Middle frontal gyrus (tissue), 1 donor: ENCODE measurements at regions not wholly inside any gene's neighbourhood (a gene's known extent, or its start where the extent isn't known, plus 50 kb on each side); places are given as distances from the start of the nearest gene placed in this dataset.
"Not testable (repeated sequence)": the region's sequence is repeated elsewhere in the genome, so short reads cannot be mapped to it uniquely, and the experiment has no call there.

Experiments used
- DNase-seq: peaks from one replicate; pipeline ENCODE4 v3.0.0-alpha.2; 2015; ENCODE audit warnings: low spot score; ENCODE audit errors: extremely low spot score

DNA sequence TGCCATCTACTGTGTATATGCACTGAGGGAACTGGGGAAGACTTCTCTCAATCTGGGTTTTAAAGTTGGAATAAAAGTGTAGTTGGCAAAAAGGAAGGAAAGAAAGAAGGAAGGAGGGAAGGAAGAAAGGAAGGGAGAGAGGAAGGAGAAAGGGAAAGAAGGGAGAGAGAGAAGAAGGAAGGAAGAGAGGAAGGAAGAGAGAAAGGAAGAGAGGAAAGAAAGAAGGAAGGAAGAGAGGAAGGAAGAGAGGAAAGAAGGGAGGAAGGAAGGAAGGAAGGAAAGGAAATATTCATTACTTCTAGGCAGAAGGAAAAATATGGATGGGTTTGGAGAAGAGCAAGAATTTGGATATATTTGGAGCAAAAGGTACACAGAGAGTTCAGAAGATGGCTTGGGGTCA, 343.6 kb upstream of the AUTS2 start:
- DNase-seq, result no peak

DNA sequence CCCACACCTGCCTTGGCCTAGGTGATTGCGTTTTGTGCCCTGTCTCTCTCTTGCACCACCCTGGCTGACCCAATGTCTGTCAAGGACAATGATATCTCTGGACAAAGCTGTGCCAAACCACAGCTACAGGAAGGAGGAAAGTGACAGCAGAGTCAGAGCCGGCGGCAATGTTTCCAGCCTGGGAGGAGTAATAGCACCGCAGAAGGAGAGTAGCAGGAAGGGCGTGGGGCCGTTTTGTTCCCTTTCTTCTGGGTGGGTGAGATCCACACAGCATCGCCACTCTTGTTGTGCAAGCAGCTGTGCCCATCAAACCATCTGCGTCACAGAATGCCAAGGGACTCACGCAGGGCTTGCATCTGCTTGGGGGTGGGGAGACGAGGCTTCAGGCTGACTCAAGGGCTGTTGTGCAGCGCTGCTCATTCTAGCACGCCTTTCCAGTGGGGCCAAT, 341.6 kb upstream of the AUTS2 start:
- no peak for DNase-seq

DNA sequence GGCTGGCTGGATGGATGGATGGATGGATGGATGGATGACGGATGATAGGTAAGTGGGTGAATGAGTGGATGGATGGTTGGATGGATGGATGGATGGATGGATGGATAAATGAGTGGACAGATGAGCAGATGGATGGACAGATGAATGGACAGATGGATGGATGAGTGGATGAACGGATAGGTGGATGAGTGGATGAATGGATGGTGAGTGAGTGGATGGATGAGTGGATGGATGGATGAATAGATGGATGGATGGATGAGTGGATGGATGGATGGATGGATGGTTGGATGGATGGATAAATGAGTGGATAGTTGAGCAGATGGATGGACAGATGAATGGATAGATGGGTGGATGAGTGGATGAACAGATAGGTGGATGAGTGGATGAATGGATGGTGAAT, 340.7 kb upstream of the AUTS2 start:
- DNase-seq, result no peak

DNA sequence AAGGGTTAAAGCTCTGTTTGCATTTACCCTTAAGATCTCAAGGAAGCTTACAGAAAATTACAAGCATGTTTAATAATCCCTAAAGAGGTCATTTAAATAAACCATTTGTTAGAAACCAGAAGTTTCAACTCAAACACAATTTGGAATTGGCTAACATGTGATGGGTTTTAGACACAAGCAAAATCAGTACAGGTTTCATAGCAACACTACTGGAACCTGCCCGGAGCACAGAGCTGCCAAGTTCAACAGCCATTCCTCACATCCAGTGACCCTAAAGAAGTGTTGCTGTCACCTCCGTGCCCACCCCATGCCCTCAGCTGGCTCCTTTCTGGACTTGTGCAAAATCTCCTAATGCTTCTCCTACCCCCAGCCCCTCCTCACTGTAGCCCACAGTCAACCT, 338.8 kb upstream of the AUTS2 start:
- no peak for DNase-seq

DNA sequence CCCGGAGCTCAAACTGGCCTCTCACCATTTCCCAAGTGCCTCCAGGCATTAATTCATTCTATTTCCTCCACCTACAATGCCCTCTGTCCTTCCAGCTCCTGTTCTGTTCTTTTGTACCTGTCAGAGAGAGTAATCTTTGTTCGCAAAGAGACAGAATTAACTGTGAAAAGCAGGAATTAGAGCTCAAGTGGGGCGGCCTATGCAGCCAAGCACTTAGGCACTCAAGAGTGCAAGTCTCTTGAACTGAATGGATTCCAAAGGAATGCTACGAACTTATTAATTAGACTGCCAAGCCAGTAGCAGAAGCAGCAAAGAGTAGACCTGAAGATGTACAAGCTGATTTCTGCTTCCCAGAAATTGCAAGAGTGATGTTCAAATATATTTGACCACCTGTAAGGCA, 338.3 kb upstream of the AUTS2 start:
- DNase-seq, result no peak

DNA sequence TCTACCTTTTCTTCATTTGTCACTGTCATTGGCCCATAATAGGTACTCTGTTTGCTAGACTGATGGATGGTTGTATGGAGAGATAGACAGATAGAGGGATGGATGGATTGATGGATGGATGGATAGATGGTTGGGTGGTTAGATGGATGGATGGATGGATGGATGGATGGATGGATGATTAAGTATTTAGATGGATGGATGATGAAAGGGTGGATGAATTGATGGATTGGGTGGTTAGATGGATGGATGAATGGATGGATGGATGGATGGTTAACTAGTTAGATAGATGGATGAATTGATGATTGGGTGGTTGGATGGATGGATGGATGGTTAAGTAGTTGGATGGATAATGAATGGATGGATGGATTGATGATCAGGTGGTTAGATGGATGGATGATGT, 334.7 kb upstream of the AUTS2 start:
- no peak for DNase-seq

DNA sequence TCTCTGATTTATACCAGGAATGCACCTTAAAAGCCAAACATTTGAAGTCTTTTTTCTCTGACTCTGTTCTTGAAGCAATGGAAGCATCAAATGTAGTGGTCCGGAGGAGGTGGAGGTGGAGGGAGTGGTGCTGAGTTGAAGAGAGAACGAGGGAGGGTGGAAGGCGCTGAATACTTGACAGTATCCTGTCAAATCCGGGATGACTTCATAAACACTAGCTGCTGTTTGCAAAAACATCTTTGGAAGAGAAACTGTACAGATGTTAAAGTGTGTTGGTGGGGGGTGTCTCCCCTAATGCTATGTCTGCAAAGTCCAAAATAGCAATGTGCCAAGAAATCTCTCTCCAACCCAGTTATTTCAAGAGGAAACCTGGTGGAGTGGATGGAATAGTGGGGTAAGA, 328.5 kb upstream of the AUTS2 start:
- no peak for DNase-seq

DNA sequence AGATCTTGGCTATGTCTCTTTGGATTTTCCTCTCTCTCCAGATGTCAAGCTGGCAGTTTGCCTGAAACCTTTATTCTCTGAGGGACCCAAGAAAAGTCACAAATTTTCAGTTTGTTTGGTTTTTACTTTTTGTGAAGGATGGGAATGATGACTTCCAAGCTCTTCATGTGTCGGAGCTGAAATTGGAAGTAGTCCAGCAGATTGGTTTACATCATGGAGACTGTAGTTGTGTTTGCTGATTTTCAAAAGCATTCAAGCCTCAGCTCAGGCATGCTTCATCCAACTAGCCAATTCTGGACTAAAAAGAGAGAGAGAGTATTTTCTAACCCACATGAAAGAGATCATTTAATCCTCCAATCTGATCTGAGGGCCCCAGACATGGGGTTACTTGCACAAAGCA, 326.2 kb upstream of the AUTS2 start:
- no peak for DNase-seq

DNA sequence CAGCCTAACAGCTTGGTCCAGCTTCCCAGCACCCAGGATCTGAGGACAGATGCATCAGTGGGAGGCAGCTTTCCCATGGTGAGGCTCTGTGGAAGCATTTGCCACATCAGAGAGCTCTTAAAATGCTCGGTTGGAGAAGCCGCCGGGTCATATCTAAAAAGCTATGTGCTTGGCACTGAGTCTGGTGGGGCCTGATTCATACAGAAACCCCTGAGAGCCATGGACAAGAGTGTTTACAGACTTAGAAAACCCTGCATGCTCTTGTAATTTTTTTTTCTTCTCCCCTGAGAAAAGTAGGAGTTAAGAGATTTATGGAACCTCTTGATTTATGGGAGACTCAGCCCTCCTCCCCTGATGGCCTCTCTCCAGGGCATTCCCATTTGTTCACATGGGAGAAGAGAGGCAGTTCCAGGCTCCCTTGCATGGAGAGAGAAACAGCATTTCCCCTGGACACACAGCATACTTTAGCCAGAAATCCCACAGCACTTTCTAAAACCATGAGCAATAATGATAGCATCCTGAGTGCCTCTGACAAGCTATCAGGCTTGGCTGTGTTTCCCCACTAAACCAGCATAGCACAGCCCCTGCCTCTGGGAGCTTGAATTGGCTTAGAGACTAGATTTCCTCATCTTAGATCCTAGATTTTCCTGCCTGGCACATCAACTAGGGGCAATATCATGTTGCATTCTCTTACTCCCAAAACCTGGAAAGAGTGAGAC, 322.1 kb upstream of the AUTS2 start:
- no peak for DNase-seq

DNA sequence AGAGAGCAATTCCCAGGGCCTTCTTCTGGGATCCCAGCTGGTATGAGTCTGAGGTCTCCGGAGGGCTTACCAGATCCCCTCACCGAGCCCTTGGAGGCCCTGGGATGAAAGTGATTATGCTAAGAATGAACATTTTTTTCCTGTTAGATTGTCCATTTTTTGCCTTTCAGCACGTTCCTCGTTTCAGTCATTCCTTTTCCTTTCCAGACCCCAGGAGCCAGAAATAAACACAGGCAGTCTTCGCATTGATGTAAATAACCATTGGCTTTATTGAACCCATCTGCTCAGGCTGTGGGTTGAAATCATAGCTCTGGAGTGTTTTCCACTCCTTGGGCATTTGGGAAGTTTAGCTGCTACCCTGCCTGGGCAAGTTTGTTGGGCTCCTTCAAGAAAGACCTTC, 320.9 kb upstream of the AUTS2 start:
- DNase-seq, result no peak

DNA sequence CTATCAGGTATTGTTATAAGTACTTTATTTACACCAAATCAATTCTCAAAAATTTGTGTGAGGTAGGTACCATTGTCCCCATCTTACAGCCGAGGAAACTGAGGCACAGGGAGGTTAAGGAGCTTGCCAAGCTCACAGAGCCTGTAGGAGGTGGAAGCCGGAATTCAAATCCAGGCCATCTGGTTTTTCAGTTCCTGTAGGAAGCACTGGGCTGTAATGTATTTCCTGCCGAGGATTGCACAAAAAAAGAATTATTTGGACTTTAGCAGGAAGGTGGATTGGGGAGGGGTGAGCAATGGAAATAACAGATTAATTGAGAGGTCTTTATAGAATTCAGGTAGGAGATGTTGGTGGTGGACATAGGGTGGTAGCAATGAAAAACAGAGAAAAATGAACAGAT, 315.3 kb upstream of the AUTS2 start:
- no peak for DNase-seq

DNA sequence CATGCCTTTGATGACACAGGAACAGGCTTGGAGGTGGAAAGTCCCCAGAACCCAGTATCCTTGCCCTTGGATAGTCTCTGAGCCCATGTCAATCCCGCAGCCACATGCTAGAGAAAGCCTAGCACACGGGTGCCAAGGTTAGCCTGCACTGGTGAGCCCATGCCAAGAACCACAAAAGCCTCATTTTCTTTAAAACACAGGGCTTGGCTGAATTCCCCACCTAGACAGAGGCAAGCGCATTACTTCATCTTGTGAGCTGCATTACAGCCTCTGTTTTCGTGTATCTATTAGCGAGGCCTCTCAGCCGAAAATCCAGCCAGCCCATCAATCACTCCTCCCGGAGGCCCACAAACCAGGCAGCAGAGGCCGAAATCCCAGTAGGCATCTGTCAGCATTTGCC, 314.9 kb upstream of the AUTS2 start:
- no peak for DNase-seq

DNA sequence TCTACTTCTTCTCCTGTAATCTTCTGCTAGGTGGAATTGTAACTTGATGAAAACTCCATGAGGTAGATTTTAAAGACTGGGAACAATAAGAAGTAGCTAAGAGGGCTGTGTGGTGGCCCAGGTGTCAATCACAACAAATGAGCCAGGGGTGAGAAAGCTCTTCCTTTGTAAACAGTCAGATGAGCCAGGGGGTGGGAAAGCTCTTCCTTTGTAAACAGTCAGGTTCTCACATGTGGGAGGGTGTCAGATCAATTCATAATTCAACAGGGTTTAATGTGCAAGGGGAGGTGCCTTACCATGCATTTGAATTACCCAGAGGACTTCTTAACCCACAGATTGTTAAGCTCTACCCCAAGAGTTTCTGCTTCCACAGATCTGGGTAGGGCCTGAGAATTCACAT, 312.4 kb upstream of the AUTS2 start:
- DNase-seq, result no peak

DNA sequence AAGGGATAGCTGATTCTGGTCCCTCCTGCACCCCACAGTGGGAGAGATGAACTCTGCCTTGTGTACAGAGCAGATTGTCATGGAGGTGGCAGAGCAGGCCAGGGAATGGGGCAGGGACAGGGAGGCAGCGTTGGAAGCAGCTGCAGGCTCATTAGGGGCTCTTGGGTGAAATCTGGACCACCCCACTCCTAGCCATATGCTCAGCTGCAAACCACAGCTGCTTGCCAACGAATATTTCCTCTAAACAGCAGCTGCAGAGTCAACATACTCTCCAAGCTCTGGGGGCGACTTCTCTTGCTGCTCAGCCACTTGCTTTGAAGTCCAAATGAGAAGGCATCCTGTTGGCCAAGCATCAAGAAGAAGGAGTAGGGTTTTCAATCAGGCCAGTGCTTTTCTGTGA, 302.3 kb upstream of the AUTS2 start:
- no peak for DNase-seq

DNA sequence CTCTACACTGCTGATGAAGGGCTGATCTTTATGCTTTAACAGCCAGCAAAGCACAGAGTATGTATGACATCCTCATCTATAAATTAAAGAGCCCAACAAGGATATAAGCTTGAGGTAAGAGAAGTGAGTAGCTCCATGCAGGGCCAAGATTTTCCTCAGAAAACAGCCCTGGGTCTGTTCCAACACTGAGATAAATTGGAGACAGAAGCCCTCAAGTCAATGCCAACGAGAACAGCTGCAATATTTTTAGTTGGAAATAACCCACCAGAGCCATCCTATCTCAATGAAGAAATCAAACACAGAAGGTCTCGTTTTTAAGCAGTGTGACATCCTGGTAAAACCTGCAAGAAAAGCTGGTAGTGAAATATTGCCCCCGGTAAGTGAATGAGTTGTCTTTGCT, 297.0 kb upstream of the AUTS2 start:
- DNase-seq, result no peak

DNA sequence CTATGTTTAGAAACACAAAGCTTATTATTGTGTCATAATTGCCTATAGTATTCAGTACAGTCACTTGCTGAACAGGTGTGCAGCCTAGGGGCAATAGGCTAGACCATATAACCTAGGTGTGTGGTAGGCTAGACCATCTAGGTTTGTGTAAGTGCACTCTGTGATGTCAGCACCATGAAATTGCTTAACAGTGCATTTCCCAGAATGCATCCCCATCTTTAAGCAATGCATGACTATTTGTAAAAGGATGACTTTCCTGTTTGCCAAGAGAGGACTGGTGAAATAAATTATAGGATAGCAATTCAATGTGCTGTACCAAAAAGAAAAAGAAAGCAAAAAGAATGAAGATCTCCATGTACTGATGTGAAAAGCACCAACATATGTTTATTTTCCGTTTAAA, 288.7 kb upstream of the AUTS2 start:
- DNase-seq, result no peak

DNA sequence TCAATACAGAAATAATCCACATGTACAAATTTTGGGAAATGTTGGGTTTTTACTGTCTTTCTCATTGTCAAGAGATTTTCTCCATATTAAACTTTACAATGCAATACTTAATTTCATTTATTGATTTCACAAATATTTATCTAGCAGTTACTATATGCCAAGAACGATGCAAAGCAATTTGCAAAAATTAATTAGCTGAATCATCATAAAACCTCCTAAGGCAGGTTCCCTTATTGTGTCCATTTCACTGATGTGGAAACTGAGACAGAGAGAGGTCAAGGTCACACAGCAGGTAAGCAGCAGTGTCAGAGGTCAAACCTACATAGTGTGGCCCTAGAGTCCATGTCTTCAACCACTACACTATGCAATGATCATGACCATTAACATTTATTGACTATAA, 286.8 kb upstream of the AUTS2 start:
- no peak for DNase-seq

DNA sequence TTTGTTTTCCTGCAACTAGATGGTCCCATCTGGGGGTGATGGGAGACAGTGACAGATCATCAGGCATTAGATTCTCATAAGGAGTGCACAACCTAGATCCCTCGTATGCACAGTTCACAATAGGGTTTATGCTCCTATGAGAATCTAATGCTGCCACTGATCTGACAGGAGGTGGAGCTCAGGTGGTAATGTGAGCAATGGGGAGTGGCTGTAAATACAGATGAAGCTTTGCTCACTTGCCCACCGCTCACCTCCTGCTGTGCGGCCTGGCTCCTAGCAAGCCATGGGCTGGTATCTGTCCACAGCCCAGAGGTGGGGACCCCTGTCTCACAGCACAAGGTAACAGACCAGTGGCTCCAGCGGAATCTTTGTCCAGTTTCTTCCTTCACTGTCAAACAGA, 284.4 kb upstream of the AUTS2 start:
- not testable (repeated sequence) for DNase-seq

DNA sequence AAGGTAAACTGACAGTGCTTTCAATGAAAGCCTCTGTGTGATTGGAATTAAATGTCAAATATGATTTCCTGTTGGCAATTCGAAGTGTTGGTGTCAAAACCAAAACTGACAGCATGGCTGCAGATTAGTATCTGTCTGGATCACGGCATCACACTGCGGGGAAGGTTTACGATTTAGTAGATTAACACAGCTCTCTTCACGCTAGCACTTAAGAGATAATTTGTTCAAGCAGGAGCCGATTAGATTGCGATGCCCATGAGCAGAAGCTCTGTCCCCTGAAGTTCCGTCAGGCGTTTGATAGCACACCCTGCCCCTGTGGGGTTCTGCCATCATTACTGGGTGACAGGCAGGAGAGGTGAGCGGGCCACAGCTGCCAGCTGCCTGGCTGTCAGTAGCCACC, 279.5 kb upstream of the AUTS2 start:
- no peak for DNase-seq

DNA sequence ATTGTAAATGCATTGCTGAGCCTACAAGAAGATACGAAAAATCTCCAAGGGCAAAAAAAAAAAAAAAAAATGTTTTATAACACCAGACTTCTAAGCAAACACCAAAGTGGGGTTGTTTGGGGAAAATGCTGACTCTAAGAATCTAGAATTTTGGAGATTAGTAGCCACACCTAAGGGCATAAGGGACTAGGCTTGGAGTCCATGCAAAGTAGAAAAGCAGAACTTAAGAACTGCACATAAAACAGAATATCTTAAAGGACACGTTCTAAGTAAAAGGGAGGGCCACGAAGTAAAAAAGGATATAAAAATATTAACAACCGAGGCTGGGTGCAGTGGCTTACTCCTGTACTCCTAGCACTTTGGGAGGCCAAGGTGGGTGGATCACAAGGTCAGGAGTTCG, 269.8 kb upstream of the AUTS2 start:
- DNase-seq, result no peak

DNA sequence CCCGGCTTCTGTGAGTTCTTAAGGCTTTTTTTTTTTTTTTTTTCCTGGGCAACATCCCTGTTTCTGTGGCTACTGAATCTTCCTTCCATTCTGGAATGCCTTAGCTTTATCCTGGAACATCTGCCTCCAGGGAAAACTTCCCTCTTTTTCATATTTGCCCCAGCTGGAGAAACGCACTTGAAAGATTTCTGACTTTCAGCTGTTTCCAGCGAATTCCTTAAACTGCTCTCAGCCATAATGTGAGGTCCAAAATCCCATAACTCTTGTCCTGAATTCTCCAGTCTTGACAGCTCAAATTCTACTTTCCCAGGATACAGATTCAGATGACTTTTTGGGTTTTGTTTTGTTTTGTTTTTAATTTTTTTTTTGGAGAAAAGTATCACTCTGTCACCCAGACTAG, 263.6 kb upstream of the AUTS2 start:
- DNase-seq, result no peak

DNA sequence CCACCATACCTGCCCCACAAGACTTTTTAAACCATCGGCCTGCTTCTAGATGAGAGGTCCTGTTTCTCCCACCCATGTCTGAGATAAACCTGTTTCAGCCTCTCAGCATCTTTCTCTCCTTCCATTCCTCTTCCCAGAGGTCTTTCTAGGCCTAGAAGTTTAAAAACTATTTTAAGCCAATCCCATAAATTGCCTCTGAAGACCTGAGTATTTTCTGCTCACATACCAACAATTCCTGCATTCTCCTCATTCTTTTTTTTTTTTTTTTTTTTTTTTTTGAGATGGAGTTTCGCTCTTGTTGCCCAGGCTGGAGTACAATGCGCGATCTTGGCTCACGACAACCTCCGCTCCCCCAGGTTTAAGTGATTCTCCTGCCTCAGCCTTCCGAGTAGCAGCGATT, 262.9 kb upstream of the AUTS2 start:
- no peak for DNase-seq

DNA sequence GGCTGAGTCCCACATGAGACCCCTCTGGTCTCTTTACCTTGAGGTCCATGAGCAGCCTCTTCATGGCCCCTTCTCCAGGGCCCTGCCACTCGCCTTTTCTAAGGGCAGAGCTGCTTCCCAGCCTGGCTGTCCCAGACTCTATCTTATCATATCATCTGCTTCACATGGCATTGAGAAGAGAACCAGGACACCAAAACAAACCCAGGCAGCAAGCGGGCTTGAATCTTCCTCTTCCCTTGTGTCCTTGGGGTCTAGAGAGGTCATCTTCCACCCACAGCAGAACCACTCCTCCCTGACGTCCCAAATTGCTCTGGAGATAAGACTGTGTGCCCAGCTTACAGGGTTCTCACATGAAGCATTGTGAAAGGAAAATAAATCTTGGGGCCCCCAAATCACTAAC, 261.3 kb upstream of the AUTS2 start:
- no peak for DNase-seq

DNA sequence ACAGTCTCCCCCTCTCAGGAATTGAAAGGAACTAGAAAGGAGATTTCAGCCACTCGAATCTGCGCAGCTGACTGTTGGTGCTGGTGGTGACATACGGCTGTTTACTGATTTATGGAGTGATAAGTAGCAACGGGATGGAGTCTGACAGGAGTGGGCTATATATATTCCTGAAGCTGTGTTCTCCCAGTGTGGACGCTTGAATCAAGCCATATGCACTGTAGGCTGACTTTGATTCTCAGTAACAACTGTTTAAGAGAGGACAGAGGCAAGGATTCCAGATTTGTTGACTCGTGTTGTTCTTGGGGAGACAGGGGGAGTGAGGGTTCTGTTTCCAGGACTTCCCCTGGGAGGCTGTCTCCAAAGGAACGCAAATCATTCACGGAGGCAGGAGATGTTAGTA, 260.1 kb upstream of the AUTS2 start:
- no peak for DNase-seq
